Activated naive CD8-positive, alpha-beta T cell treated with anti-CD3 and anti-CD28 coated beads for 36 hours (primary cell): ENCODE measurements at regions not wholly inside any gene's neighbourhood (a gene's known extent, or its start where the extent isn't known, plus 50 kb on each side); places are given as distances from the start of the nearest gene placed in this dataset.

ENCODE experiments used
- DNase-seq: peaks from one replicate; pipeline ENCODE4 v3.0.0; 2021
- H3K27ac Mint-ChIP-seq: one replicate; pipeline ENCODE4 v1.8.0; 2022; ENCODE audit warnings: mild to moderate bottlenecking, moderate library complexity, mixed read lengths
- H3K27me3 Mint-ChIP-seq: one replicate; pipeline ENCODE4 v1.8.0; 2022; ENCODE audit warnings: mild to moderate bottlenecking, mixed read lengths
- H3K36me3 Mint-ChIP-seq: one replicate; pipeline ENCODE4 v1.8.0; 2021; ENCODE audit warnings: mild to moderate bottlenecking, mixed read lengths
- H3K4me1 Mint-ChIP-seq: one replicate; pipeline ENCODE4 v1.8.0; 2021; ENCODE audit warnings: mixed read lengths
- H3K4me3 Mint-ChIP-seq: one replicate; pipeline ENCODE4 v1.8.0; 2022; ENCODE audit warnings: mild to moderate bottlenecking, moderate library complexity, mixed read lengths
- H3K9me3 Mint-ChIP-seq: one replicate; pipeline ENCODE4 v1.8.0; 2022; ENCODE audit warnings: mixed read lengths

DNA sequence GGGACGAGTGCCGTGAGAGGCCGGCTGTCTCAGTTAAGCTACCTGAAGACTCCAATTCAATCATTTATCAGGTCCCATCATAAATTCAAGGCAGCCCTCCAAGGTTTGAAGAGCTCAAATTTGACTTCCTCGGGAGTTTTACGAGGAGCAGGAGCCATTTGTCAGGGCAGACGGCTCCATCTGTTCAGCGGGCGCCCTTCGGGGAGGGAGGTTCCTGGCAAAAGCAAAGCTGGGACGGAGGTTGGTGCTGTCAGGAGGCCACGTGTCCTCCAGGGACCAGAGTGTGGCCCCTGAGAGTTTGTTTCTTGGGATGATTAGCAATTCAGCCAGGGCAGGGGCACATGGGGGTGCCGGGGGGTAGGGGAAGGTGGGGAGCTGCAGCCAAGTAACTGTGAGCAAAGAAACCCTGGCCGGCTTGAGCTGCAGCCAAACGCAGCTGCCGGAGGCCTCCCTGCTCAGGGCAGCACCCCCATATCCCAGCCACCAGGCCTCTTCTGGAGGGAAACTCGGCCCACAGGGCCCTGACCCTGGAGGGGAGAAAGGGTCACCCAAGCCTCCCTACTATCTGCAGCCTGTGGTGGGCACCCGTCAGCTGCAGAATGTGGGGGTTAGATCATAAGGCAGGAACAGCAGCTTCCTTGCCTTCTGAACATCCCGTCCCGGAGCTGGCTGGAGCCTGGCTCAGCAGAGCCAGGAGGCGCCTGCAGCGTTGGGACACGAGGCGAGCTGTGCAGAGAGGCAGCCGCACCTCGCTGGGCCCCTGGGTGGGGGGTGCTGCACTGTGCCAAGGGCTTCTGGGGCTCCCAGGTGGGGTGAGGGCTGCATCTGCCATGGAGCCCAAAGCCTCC, 63.6 kb upstream of the GATA5 start:
- Mint-ChIP-seq H3K27ac (no peak overlapping the region), H3K36me3 (no peaks in the 10 kb centered on the region), H3K4me1 (no peaks in the 10 kb centered on the region), H3K27me3 (no peaks in the 10 kb centered on the region), H3K9me3 (peaks cover 1% of the 10 kb centered on the region), H3K4me3 (no peak overlapping the region)
- no peak for DNase-seq

DNA sequence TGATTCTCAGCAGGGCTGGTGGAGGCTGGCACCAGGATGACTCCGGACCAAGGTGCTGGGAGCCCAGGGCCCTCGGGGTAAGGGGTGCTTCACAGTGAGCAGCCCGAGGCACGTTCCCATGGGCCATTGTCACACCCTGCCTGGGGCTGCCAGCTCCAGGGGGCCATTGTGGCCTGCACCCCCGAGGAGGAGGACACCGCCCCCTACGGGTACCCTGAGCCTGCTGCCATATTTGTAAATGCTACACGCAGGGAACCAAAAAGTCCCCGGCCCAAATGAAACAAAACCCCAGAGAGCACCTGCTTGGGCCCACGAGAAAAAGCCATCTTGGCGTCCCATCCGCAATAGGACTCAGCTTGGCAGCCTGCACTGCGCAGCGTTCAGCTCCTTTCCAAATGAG, 64.7 kb upstream of the GATA5 start:
- no peak overlapping the region for H3K27ac Mint-ChIP-seq
- no peak for DNase-seq

GRCh38 chr20:62542862-62543261, 67.1 kb upstream of the GATA5 start:
- H3K27me3 Mint-ChIP-seq: no peaks in the 10 kb centered on the region
- no peaks in the 10 kb centered on the region for H3K4me1 Mint-ChIP-seq
- peaks cover 3% of the 10 kb centered on the region for H3K9me3 Mint-ChIP-seq
- H3K27ac Mint-ChIP-seq: no peak overlapping the region
- H3K4me3 Mint-ChIP-seq: no peak overlapping the region
- no peak for DNase-seq
- H3K36me3 Mint-ChIP-seq: no peaks in the 10 kb centered on the region

More for the DNA sequence above, 64.7 kb upstream of the GATA5 start:
- Mint-ChIP-seq H3K4me3 (no peak overlapping the region), H3K9me3 (peaks cover 3% of the 10 kb centered on the region), H3K4me1 (no peaks in the 10 kb centered on the region), H3K27me3 (no peaks in the 10 kb centered on the region), H3K36me3 (no peaks in the 10 kb centered on the region)

GRCh38 chr20:62543470-62544302, 67.9 kb upstream of the GATA5 start:
- Mint-ChIP-seq H3K27me3 (no peaks in the 10 kb centered on the region), H3K4me1 (no peaks in the 10 kb centered on the region), H3K4me3 (no peak overlapping the region), H3K27ac (no peak overlapping the region), H3K36me3 (no peaks in the 10 kb centered on the region), H3K9me3 (peaks cover 3% of the 10 kb centered on the region)
- no peak for DNase-seq

DNA sequence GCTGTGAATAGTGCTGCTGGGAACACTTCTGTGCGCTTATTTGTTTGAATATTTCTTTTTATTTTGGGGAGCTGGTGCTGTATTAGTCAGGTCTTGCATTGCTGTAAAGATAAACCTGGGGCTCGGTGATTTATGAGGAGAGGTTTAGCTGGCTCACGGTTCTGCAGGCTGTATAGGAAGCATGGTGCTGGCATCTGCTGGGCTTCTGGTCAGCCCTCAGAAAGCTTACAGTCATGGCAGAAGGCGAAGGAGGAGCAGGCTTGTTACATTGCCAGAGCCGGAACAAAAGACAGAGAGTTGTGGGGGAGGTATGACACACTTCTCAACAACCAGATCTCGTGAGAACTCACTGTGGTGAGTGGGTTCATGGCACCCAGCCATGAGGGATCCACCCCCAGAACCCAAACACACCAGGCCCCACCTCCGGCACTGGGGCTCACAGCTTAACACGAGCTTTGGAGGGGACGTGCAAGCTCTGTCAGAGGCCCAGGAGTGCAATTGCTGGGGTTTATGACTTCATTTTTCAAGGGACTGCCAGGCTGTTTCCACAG, 68.8 kb upstream of the GATA5 start:
- no peaks in the 10 kb centered on the region for H3K4me1 Mint-ChIP-seq
- no peaks in the 10 kb centered on the region for H3K36me3 Mint-ChIP-seq
- peaks cover 4% of the 10 kb centered on the region for H3K27me3 Mint-ChIP-seq
- H3K27ac Mint-ChIP-seq: no peak overlapping the region
- H3K4me3 Mint-ChIP-seq: no peak overlapping the region
- H3K9me3 Mint-ChIP-seq: peaks cover 3% of the 10 kb centered on the region
- DNase-seq: no peak

DNA sequence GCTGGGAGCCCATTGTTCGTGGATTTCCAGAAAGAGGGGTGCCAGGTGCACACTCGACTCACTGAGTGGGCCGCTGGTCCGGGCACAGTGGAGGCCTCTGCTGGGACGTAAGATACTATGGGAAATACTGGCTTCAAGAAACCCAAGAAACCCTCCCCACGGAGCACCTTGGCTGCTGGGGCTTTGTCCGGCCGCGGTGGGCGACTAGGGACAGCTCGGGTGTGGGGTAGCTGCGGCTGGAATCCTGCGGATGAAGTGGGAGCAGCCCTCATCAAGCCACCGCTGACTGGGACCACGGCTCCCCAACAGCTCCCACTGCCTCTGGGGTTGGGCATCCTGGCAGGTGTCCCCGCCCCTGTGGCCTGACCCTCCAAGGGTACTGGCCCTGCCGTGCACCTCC, 69.5 kb upstream of the GATA5 start:
- H3K27me3 Mint-ChIP-seq: peaks cover 7% of the 10 kb centered on the region
- DNase-seq: no peak
- H3K27ac Mint-ChIP-seq: no peak overlapping the region
- H3K4me1 Mint-ChIP-seq: no peaks in the 10 kb centered on the region
- H3K36me3 Mint-ChIP-seq: no peaks in the 10 kb centered on the region
- peaks cover 3% of the 10 kb centered on the region for H3K9me3 Mint-ChIP-seq
- H3K4me3 Mint-ChIP-seq: no peak overlapping the region

- H3K4me1 Mint-ChIP-seq: peaks cover 4% of the 10 kb centered on the region
- no peak overlapping the region for H3K27ac Mint-ChIP-seq
- peaks cover 13% of the 10 kb centered on the region for H3K27me3 Mint-ChIP-seq
- no peaks in the 10 kb centered on the region for H3K36me3 Mint-ChIP-seq
- no peak overlapping the region for H3K4me3 Mint-ChIP-seq
- peaks cover 3% of the 10 kb centered on the region for H3K9me3 Mint-ChIP-seq
- no peak for DNase-seq
These were observed 70.2 kb upstream of the GATA5 start for GRCh38 chr20:62545901-62546525.

- Mint-ChIP-seq H3K27ac (no peak overlapping the region), H3K4me1 (peaks cover 4% of the 10 kb centered on the region), H3K9me3 (peaks cover 3% of the 10 kb centered on the region), H3K4me3 (no peak overlapping the region), H3K36me3 (no peaks in the 10 kb centered on the region), H3K27me3 (peaks cover 18% of the 10 kb centered on the region)
- DNase-seq: no peak
These were observed 70.8 kb upstream of the GATA5 start for GRCh38 chr20:62546606-62547005.

- no peak for DNase-seq
- H3K4me1 Mint-ChIP-seq: peaks cover 4% of the 10 kb centered on the region
- peaks cover 24% of the 10 kb centered on the region for H3K27me3 Mint-ChIP-seq
- H3K4me3 Mint-ChIP-seq: no peak overlapping the region
- H3K9me3 Mint-ChIP-seq: peaks cover 3% of the 10 kb centered on the region
- no peaks in the 10 kb centered on the region for H3K36me3 Mint-ChIP-seq
- H3K27ac Mint-ChIP-seq: no peak overlapping the region
These were observed 71.6 kb upstream of the GATA5 start for GRCh38 chr20:62547364-62547763.

DNA sequence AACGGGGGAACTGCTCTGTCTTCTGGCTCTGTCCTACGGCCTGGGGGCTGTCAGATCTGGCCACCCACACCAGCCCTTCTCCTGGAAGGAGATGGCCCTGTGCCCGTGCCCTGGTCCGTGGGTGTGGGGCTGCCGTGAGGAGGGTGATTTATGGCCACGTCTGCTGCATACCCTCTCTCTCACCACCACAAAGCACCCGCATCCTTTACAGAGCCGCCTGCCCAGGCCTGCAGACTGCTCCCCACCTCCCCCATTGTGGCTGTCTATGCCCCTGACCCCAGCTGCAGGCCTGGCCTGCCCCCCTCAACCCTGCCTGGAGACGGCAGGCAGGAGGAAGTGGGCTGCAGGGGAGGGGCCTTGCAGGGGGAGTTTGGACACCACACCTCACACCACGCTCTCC, 72.7 kb upstream of the GATA5 start:
- Mint-ChIP-seq H3K4me1 (peaks cover 4% of the 10 kb centered on the region), H3K36me3 (no peaks in the 10 kb centered on the region), H3K4me3 (no peak overlapping the region), H3K9me3 (peaks cover 3% of the 10 kb centered on the region), H3K27me3 (peaks cover 36% of the 10 kb centered on the region), H3K27ac (no peak overlapping the region)
- no peak for DNase-seq

DNA sequence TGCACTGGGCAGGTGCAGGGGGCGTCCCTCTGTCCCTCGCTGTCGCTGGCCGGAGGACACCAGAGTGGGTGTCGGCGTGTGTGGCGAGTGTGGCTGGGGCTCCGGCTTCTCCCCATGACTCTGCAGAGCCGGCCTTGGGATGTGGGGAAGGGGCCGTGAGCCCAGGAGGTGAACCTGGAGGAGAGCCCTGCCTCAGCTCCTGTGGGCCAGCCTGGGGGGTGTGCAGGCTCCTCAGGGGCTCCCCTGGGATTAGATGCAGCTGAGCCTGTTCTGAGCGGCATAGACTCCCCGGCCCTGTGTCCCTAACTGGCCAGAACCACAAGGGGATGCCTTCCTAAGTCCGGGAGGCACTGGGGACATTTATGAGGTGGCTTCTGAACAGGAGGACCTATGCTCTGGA, 73.2 kb upstream of the GATA5 start:
- Mint-ChIP-seq H3K27ac (no peak overlapping the region), H3K27me3 (peaks cover 41% of the 10 kb centered on the region), H3K4me1 (peaks cover 4% of the 10 kb centered on the region), H3K9me3 (peaks cover 3% of the 10 kb centered on the region), H3K36me3 (no peaks in the 10 kb centered on the region), H3K4me3 (no peak overlapping the region)
- no peak for DNase-seq

- Mint-ChIP-seq H3K27ac (no peak overlapping the region), H3K4me3 (no peak overlapping the region), H3K27me3 (peaks cover 41% of the 10 kb centered on the region), H3K36me3 (no peaks in the 10 kb centered on the region), H3K9me3 (peaks cover under 1% of the 10 kb centered on the region), H3K4me1 (peaks cover 4% of the 10 kb centered on the region)
- no peak for DNase-seq
These were observed 73.8 kb upstream of the GATA5 start for GRCh38 chr20:62549499-62550086.

DNA sequence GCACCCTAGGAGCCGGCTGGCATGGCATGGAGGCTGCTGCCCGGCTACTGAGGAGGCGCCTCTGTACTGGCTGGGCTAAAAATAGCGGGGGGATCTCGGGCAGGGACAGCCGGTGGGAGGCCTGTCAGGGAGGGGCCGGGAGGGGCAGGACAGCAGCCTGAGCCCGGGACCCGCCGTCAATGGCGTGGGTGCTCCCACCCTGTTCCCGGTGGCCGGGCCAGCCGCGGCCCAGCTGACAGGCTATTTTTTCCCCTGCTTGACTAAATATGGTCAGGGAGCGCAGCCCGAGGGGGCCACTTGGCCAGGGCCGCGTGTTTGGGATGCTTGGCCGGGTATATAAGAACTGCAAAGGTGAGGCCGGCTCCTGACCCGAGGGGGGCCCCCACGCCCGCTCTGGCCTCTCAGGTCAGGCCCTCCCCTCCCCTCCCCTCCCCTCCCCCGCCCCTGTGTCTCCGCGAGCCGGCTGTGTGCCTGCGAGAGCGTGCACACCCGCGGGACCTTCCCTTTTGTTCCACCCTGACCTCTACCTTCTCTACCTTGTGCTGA, 74.4 kb upstream of the GATA5 start:
- Mint-ChIP-seq H3K27ac (no peak overlapping the region), H3K4me1 (peaks cover 4% of the 10 kb centered on the region), H3K4me3 (peak overlapping the region; percentile 64), H3K27me3 (peaks cover 41% of the 10 kb centered on the region), H3K9me3 (no peaks in the 10 kb centered on the region), H3K36me3 (no peaks in the 10 kb centered on the region)
- no peak for DNase-seq

DNA sequence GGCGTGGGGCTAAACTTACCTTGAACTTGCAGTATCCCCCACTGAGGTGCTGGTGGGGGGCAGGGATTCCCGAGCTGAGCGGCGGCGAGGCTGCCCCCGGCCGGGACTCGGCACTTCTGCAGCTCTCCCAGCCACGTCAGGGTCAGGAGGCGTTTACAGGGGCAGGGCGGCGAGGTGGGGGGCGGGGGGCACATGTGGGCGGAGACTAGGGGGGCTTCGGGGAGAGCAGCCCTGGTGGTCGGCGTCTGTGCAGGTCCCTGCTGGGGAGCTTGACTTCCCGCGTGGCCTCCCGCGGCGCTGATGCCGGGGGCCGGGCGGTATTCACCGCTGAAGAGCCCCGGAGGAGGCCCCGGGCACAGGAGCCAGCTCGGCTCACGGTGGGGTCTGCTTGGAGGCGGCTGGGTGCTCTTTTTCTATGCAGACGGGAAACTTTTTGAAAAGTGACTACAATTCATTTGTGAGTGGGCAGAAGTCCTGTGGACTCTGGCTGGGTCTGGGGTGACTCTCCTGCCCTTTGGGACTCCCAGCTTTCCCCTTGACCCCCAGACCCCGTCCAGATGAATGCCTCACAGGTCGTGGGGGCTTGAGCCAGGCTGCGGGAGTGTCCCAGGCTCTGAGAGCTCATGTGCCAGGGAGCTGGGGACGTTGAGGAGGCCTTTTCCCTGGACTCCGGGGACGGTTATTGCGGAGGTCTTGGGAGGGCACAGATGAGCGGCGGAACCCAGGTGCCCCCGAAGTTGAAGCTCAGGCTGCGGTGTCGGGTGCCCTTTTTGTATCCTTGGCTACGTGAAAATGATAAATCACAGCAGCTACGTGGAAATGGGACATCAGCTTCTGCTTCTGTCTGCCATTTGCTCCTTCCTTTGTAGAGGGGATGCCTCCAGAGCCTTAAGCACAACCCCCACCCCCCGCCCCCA, 75.9 kb upstream of the GATA5 start:
- no peaks in the 10 kb centered on the region for H3K9me3 Mint-ChIP-seq
- no peak overlapping the region for H3K4me3 Mint-ChIP-seq
- H3K4me1 Mint-ChIP-seq: peaks cover 4% of the 10 kb centered on the region
- no peak for DNase-seq
- peaks cover 41% of the 10 kb centered on the region for H3K27me3 Mint-ChIP-seq
- no peak overlapping the region for H3K27ac Mint-ChIP-seq
- no peaks in the 10 kb centered on the region for H3K36me3 Mint-ChIP-seq
